Adrenal gland (tissue), 5 donors: ENCODE measurements at regions not wholly inside any gene's neighbourhood (a gene's known extent, or its start where the extent isn't known, plus 50 kb on each side); places are given as distances from the start of the nearest gene placed in this dataset.

Experiments
- CTCF ChIP-seq, 6 experiments: fragments of 450-650 bp in 4 of 6; fragments of 200-600 bp in 2 of 6; sonication (generic) in 1 of 6; IDR thresholded peaks; 1 replicate in 5 of 6; 2 replicates in 1 of 6; pipeline versions ENCODE4 v1.5.1 to v1.8.0; 2016 to 2021; ENCODE audit warnings: antibody characterized with exemption in 6 of 6, mild to moderate bottlenecking in 2 of 6, moderate library complexity in 1 of 6
- POLR2A ChIP-seq, 2 donors: fragments of 450-650 bp; IDR thresholded peaks; one replicate each; pipeline ENCODE4 v1.6.1; 2017; ENCODE audit warnings: antibody characterized with exemption in 2 of 2, mild to moderate bottlenecking in 2 of 2, moderate library complexity in 1 of 2
- donor health status: DM: no; HTN: no; CAD: no.

- no peak for TF ChIP-seq CTCF (IDR thresholded peaks at IDR 0.05)
- TF ChIP-seq POLR2A (IDR thresholded peaks at IDR 0.05) = no peak
Observed at GRCh38 chr16:72443809-72444208, 271.9 kb upstream of the PMFBP1 start.
